ENCODE measurements at regions not wholly inside any gene's neighbourhood (a gene's known extent, or its start where the extent isn't known, plus 50 kb on each side); places are given as distances from the start of the nearest gene placed in this dataset.
"Not testable (repeated sequence)": the region's sequence is repeated elsewhere in the genome, so short reads cannot be mapped to it uniquely, and the experiment has no call there.

- no peak for DNase-seq
These were observed 1725.3 kb downstream of the EFNA5 start for GRCh38 chr5:105945203-105945972.

- DNase-seq: no peak
These were observed 1730.6 kb downstream of the EFNA5 start for GRCh38 chr5:105940181-105940580.

GRCh38 chr5:105934171-105934570 is 1736.6 kb downstream of the EFNA5 start:
- no peak for DNase-seq

GRCh38 chr5:105931881-105932421 is 1738.8 kb downstream of the EFNA5 start:
- no peak for DNase-seq

- no peak for DNase-seq
These were observed 1740.9 kb downstream of the EFNA5 start for GRCh38 chr5:105929858-105930257.

- DNase-seq: no peak
These were observed 1746.4 kb downstream of the EFNA5 start for GRCh38 chr5:105924366-105924765.

GRCh38 chr5:105922574-105922973 is 1748.2 kb downstream of the EFNA5 start:
- DNase-seq: no peak

- no peak for DNase-seq
These were observed 1748.7 kb downstream of the EFNA5 start for GRCh38 chr5:105922080-105922479.

- no peak for DNase-seq
These were observed 1753.5 kb downstream of the EFNA5 start for GRCh38 chr5:105917189-105917588.

- DNase-seq: no peak
These were observed 1763.7 kb downstream of the EFNA5 start for GRCh38 chr5:105907016-105907415.

- no peak for DNase-seq
These were observed 1765.3 kb downstream of the EFNA5 start for GRCh38 chr5:105905392-105905791.

- DNase-seq: no peak
These were observed 1767.7 kb downstream of the EFNA5 start for GRCh38 chr5:105903069-105903468.

- no peak for DNase-seq
These were observed 1771.0 kb downstream of the EFNA5 start for GRCh38 chr5:105899726-105900125.

- no peak for DNase-seq
These were observed 1772.6 kb downstream of the EFNA5 start for GRCh38 chr5:105898183-105898582.

GRCh38 chr5:105885266-105885665 is 1785.5 kb downstream of the EFNA5 start:
- DNase-seq: no peak

GRCh38 chr5:105882956-105883481 is 1787.7 kb downstream of the EFNA5 start:
- no peak for DNase-seq

GRCh38 chr5:105878402-105878801 is 1792.3 kb downstream of the EFNA5 start:
- no peak for DNase-seq

GRCh38 chr5:105877592-105877991 is 1793.1 kb downstream of the EFNA5 start:
- DNase-seq: no peak

GRCh38 chr5:105874316-105874715 is 1796.4 kb downstream of the EFNA5 start:
- DNase-seq: no peak

- no peak for DNase-seq
These were observed 1798.0 kb downstream of the EFNA5 start for GRCh38 chr5:105872569-105873270.

GRCh38 chr5:105868038-105868780 is 1802.5 kb downstream of the EFNA5 start:
- DNase-seq: no peak

GRCh38 chr5:105865834-105866233 is 1804.9 kb downstream of the EFNA5 start:
- no peak for DNase-seq

- DNase-seq: not testable (repeated sequence)
These were observed 1811.4 kb downstream of the EFNA5 start for GRCh38 chr5:105859350-105859749.

Measured in islet precursor cell (in vitro differentiated cells).